ENCODE measurements at regions not wholly inside any gene's neighbourhood (a gene's known extent, or its start where the extent isn't known, plus 50 kb on each side); places are given as distances from the start of the nearest gene placed in this dataset.

- DNase-seq (ENCODE audit: low read depth), result no peak
- no peak overlapping the region for H3K4me3 ChIP-seq (ENCODE audit: low read depth, low read length)
- TF ChIP-seq CTCF (conservative IDR thresholded peaks at IDR 0.05; ENCODE audit: low read depth, low read length), result no peak
Observed at GRCh38 chr16:9695152-9695551, 487.1 kb downstream of the GRIN2A start.

Measured in choroid plexus epithelial cell (primary cell).